ENCODE measurements at regions not wholly inside any gene's neighbourhood (a gene's known extent, or its start where the extent isn't known, plus 50 kb on each side); places are given as distances from the start of the nearest gene placed in this dataset.
A peak's percentile ranks its signal among the peaks of the same experiment; 100 is the strongest.

DNA sequence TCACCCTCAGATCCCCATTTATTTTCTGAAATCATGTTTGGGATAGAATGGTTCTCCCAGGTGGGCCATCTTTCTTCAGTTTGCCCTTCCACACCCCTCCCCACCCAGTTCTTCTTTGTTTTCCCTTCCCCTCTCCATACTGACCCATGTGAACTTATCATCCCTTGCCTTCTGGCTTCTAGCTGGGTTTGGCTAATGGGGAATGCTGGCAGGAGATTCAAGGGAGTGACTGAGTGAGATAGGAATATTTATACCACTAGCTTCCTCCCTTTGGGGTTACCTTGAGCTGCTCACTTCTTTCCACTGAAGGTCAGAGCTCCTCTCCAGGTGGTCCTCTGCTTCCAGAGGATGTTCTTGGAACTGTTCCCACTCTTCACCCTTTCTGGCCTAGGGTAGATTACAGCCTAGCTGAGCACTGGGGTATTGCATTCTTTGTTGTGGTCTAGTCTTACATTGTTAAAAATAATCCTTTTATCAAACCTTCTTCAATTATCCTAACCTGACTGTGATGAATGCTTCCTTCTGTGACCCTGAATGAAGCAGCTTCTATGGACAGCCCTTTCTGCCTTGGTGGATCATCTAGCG lies 88.3 kb upstream of the ATP2B1 start:
- peaks cover 2% of the 10 kb centered on the region; the same call in 1 of the 2 replicates for H3K4me1 Mint-ChIP-seq (ENCODE audit: low read depth)
- no peaks in the 10 kb centered on the region for H3K9me3 Mint-ChIP-seq
- H3K27me3 Mint-ChIP-seq (ENCODE audit: insufficient read depth), result no peaks in the 10 kb centered on the region; the same call in none of the 2 replicates
- H3K36me3 Mint-ChIP-seq (ENCODE audit: low read depth), result no peaks in the 10 kb centered on the region
- TF ChIP-seq, protein P1, sequence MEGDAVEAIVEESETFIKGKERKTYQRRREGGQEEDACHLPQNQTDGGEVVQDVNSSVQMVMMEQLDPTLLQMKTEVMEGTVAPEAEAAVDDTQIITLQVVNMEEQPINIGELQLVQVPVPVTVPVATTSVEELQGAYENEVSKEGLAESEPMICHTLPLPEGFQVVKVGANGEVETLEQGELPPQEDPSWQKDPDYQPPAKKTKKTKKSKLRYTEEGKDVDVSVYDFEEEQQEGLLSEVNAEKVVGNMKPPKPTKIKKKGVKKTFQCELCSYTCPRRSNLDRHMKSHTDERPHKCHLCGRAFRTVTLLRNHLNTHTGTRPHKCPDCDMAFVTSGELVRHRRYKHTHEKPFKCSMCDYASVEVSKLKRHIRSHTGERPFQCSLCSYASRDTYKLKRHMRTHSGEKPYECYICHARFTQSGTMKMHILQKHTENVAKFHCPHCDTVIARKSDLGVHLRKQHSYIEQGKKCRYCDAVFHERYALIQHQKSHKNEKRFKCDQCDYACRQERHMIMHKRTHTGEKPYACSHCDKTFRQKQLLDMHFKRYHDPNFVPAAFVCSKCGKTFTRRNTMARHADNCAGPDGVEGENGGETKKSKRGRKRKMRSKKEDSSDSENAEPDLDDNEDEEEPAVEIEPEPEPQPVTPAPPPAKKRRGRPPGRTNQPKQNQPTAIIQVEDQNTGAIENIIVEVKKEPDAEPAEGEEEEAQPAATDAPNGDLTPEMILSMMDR (IDR thresholded peaks at IDR 0.05), result no peak
- no peak overlapping the region for H3K4me3 Mint-ChIP-seq
- H3K27ac Mint-ChIP-seq, result no peak overlapping the region
- DNase-seq, result no peak

DNA sequence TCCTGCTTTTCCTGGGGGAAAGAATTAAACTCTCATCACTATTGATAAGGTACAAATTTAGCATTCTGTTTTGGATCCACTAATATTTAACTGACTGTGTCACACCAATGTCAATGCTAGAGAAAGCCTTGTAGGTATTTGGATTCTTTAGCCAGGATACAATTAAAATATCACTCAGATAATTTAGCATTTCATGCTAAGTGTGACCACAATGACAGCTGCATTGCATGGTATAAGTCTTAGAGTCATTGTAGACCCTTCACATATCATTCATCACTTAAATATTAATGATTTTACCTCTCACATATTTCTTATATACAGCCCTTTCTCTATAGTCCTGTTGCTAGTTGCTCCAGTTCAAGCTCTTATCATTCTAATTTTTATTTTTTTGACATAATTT lies 85.3 kb upstream of the ATP2B1 start:
- TF ChIP-seq, protein P1 (IDR thresholded peaks at IDR 0.05), result no peak
- no peaks in the 10 kb centered on the region for H3K9me3 Mint-ChIP-seq

DNA sequence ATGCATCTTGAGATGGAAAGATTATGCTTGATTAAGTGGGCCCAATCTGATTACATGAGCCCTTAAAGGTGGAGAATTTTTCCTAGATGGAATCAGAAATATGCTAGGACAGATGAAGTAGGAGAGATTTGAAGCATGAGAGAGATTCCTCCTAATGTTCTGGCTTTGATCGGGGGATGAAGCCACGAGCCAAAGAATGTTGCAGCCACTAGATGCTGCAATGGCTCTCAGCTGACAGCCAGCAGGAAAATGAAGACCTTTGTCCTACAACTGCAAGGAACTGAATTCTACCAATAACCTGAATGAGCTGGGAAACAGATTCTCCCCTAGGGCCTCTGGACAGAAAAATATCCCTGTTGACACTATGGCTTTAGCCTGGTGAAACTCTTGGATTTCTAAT lies 82.6 kb upstream of the ATP2B1 start:
- no peak overlapping the region for H3K4me3 Mint-ChIP-seq
- TF ChIP-seq, protein P1 (IDR thresholded peaks at IDR 0.05), result no peak
- peaks cover 10% of the 10 kb centered on the region for H3K36me3 Mint-ChIP-seq (ENCODE audit: low read depth)
- peaks cover 13% of the 10 kb centered on the region for H3K9me3 Mint-ChIP-seq
- DNase-seq, result no peak
- peaks cover 14% of the 10 kb centered on the region for H3K4me1 Mint-ChIP-seq (ENCODE audit: low read depth)
- no peaks in the 10 kb centered on the region for H3K27me3 Mint-ChIP-seq (ENCODE audit: insufficient read depth)
- H3K27ac Mint-ChIP-seq, result no peak overlapping the region

More for the DNA sequence above, 85.3 kb upstream of the ATP2B1 start:
- Mint-ChIP-seq H3K4me1 (ENCODE audit: low read depth) (peaks cover 12% of the 10 kb centered on the region), H3K27me3 (ENCODE audit: insufficient read depth) (no peaks in the 10 kb centered on the region; the same call in none of the 2 replicates), H3K27ac (no peak overlapping the region), H3K36me3 (ENCODE audit: low read depth) (no peaks in the 10 kb centered on the region), H3K4me3 (no peak overlapping the region)
- no peak for DNase-seq

DNA sequence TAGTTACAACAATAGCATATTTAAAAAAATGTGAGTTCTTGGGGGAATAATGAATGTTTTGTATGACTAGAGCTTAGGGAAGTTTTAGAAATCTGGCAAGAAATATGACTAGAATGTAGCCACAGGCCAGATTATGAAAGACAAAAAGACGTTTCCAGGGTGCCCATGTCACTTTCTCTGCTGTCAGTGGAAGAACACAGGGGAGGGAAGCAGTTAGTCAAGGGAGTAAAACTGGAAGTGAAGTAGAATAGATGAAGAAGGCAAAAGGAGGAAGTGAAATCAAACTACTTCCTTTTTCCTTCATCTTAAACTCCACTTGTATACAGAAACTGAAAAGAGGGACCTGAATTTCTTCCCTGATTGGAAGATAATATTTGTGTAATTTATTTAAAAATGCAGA lies 81.2 kb upstream of the ATP2B1 start:
- no peaks in the 10 kb centered on the region for H3K27me3 Mint-ChIP-seq (ENCODE audit: insufficient read depth)
- peak overlapping the region; percentile 49 for H3K27ac Mint-ChIP-seq
- H3K36me3 Mint-ChIP-seq (ENCODE audit: low read depth), result peaks cover 19% of the 10 kb centered on the region
- H3K9me3 Mint-ChIP-seq, result peaks cover 26% of the 10 kb centered on the region
- H3K4me3 Mint-ChIP-seq, result no peak overlapping the region
- peak; percentile 31 for DNase-seq
- H3K4me1 Mint-ChIP-seq (ENCODE audit: low read depth), result peaks cover 14% of the 10 kb centered on the region
- TF ChIP-seq, protein P1 (IDR thresholded peaks at IDR 0.05), result no peak

DNA sequence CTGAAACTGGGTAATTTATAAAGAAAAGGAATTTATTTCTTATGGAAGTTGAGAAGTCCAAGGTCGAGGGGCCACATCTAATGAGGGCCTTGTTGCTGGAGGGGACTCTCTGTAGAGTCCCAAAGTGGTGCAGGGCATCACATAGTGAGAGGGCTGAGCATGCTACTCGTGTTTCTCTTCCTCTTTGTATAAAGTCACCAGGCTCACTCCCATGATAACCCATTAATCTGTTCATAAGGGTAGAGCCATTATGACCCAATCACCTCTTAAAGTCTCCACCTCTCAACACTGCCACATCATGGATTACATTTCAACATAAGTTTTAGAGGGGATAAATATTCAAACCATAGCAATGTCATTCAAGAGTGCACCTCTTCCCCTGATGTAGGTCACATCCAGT lies 79.1 kb upstream of the ATP2B1 start:
- no peak for DNase-seq
- Mint-ChIP-seq H3K36me3 (ENCODE audit: low read depth) (peaks cover 19% of the 10 kb centered on the region), H3K4me3 (no peak overlapping the region), H3K9me3 (peaks cover 26% of the 10 kb centered on the region), H3K4me1 (ENCODE audit: low read depth) (peaks cover 28% of the 10 kb centered on the region), H3K27me3 (ENCODE audit: insufficient read depth) (no peaks in the 10 kb centered on the region), H3K27ac (no peak overlapping the region)
- TF ChIP-seq, protein P1 (IDR thresholded peaks at IDR 0.05), result no peak
